Central memory CD8-positive, alpha-beta T cell (primary cell): ENCODE measurements at regions not wholly inside any gene's neighbourhood (a gene's known extent, or its start where the extent isn't known, plus 50 kb on each side); places are given as distances from the start of the nearest gene placed in this dataset.

Experiments used
- ATAC-seq: fragments of 150-1000 bp; cut with Tn5 transposase; replicated peaks from 2 replicates; pipeline ENCODE4 v1.10.0; 2022; ENCODE audit warnings: mild to moderate bottlenecking, moderate FRiP score, moderate number of reproducible peaks; ENCODE audit not compliant: poor library complexity, severe bottlenecking; ENCODE audit errors: extremely low read depth
- DNase-seq, 2 donors: peaks; one replicate each; pipeline ENCODE4 v3.0.0; 2021; ENCODE audit warnings: low spot score in 2 of 2
- H3K27ac Mint-ChIP-seq: one replicate; pipeline ENCODE4 v1.8.0; 2022; ENCODE audit warnings: low read depth, mild to moderate bottlenecking, moderate library complexity, mixed read lengths
- H3K27me3 Mint-ChIP-seq: one replicate; pipeline ENCODE4 v1.8.0; 2022; ENCODE audit warnings: mixed read lengths
- H3K36me3 Mint-ChIP-seq: one replicate; pipeline ENCODE4 v1.8.0; 2022; ENCODE audit warnings: mild to moderate bottlenecking, moderate library complexity, mixed read lengths; ENCODE audit not compliant: insufficient read depth
- H3K4me1 Mint-ChIP-seq: one replicate; pipeline ENCODE4 v1.8.0; 2022; ENCODE audit warnings: mixed read lengths
- H3K4me3 Mint-ChIP-seq: one replicate; pipeline ENCODE4 v1.8.0; 2022; ENCODE audit warnings: mild to moderate bottlenecking, moderate library complexity, mixed read lengths
- H3K9me3 Mint-ChIP-seq: one replicate; pipeline ENCODE4 v1.8.0; 2022; ENCODE audit warnings: mixed read lengths

DNA sequence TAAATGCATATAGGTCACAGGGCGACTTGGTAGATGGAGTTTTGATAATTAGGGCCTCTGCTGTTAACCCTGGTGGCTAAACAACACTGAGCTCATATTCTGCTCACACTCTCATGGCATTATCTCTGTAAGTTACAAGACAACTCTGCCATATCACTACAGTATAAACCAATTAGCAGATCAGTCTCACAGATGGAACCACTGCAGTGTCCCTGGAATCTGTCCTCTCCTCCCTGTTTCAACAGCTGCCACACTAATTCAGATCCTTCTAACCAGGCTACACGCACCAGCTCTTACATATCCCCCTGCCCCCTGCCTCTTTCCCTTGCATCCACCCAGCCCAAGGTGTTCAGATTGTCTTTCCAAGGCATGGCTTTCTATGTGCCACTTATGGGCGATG is 161.0 kb upstream of the RMST start:
- Mint-ChIP-seq H3K36me3 (no peaks in the 10 kb centered on the region), H3K9me3 (no peaks in the 10 kb centered on the region), H3K27me3 (peaks cover 44% of the 10 kb centered on the region), H3K4me3 (no peak overlapping the region), H3K27ac (no peak overlapping the region), H3K4me1 (no peaks in the 10 kb centered on the region)
- ATAC-seq: no peak
- no peak for DNase-seq

DNA sequence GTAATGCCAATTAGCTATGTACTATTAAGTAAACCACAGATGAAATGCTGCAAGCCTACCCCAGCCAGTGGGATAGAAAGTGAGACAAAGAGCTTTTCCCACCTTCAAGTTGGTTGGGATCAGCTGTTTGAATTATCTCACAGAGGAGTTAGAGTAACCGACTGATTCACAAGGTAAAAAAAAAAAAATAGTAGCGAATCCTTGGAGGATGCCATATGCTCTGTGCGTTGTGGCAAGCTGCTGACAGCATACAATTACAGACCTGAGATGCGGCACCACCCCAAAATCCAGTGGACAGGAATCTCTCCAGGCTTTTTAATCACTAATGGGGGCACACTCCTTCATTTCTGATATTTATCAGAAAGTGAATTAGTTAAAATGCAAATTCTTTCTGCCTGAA is 157.0 kb upstream of the RMST start:
- Mint-ChIP-seq H3K27ac (no peak overlapping the region), H3K9me3 (no peaks in the 10 kb centered on the region)

GRCh38 chr12:97306147-97306546 is 156.5 kb upstream of the RMST start:
- H3K27ac Mint-ChIP-seq: no peak overlapping the region
- no peaks in the 10 kb centered on the region for H3K9me3 Mint-ChIP-seq
- no peak for DNase-seq
- no peaks in the 10 kb centered on the region for H3K36me3 Mint-ChIP-seq
- ATAC-seq: no peak
- H3K4me3 Mint-ChIP-seq: no peak overlapping the region
- H3K27me3 Mint-ChIP-seq: peaks cover 23% of the 10 kb centered on the region
- no peaks in the 10 kb centered on the region for H3K4me1 Mint-ChIP-seq

More for the DNA sequence above, 157.0 kb upstream of the RMST start:
- Mint-ChIP-seq H3K4me3 (no peak overlapping the region), H3K36me3 (no peaks in the 10 kb centered on the region), H3K4me1 (no peaks in the 10 kb centered on the region), H3K27me3 (peaks cover 22% of the 10 kb centered on the region)
- no peak for ATAC-seq
- no peak for DNase-seq

- DNase-seq (no peak), ATAC-seq (no peak)
- Mint-ChIP-seq H3K4me3 (no peak overlapping the region), H3K4me1 (no peaks in the 10 kb centered on the region), H3K27me3 (peaks cover 16% of the 10 kb centered on the region), H3K36me3 (no peaks in the 10 kb centered on the region), H3K27ac (no peak overlapping the region), H3K9me3 (no peaks in the 10 kb centered on the region)
Measured at GRCh38 chr12:97308576-97309198, 153.9 kb upstream of the RMST start.

- H3K9me3 Mint-ChIP-seq: no peaks in the 10 kb centered on the region
- no peak for DNase-seq
- H3K4me3 Mint-ChIP-seq: no peak overlapping the region
- H3K4me1 Mint-ChIP-seq: no peaks in the 10 kb centered on the region
- no peak for ATAC-seq
- H3K36me3 Mint-ChIP-seq: no peaks in the 10 kb centered on the region
- H3K27ac Mint-ChIP-seq: no peak overlapping the region
- peaks cover 28% of the 10 kb centered on the region for H3K27me3 Mint-ChIP-seq
Measured at GRCh38 chr12:97309921-97310320, 152.7 kb upstream of the RMST start.

- no peaks in the 10 kb centered on the region for H3K9me3 Mint-ChIP-seq
- peaks cover 47% of the 10 kb centered on the region for H3K27me3 Mint-ChIP-seq
- ATAC-seq: no peak
- DNase-seq: no peak
- no peak overlapping the region for H3K27ac Mint-ChIP-seq
- no peaks in the 10 kb centered on the region for H3K36me3 Mint-ChIP-seq
- H3K4me3 Mint-ChIP-seq: no peak overlapping the region
- H3K4me1 Mint-ChIP-seq: no peaks in the 10 kb centered on the region
Measured at GRCh38 chr12:97312570-97313135, 150.0 kb upstream of the RMST start.

- no peaks in the 10 kb centered on the region for H3K4me1 Mint-ChIP-seq
- ATAC-seq (no peak), DNase-seq (no peak)
- peaks cover 47% of the 10 kb centered on the region for H3K27me3 Mint-ChIP-seq
- no peaks in the 10 kb centered on the region for H3K36me3 Mint-ChIP-seq
- no peaks in the 10 kb centered on the region for H3K9me3 Mint-ChIP-seq
- H3K4me3 Mint-ChIP-seq: no peak overlapping the region
- H3K27ac Mint-ChIP-seq: no peak overlapping the region
Measured at GRCh38 chr12:97313471-97314190, 149.0 kb upstream of the RMST start.

- peaks cover 43% of the 10 kb centered on the region for H3K27me3 Mint-ChIP-seq
- H3K27ac Mint-ChIP-seq: no peak overlapping the region
- no peak for DNase-seq
Measured at GRCh38 chr12:97316321-97316720, 146.3 kb upstream of the RMST start.

GRCh38 chr12:97321621-97322020 is 141.0 kb upstream of the RMST start:
- H3K4me1 Mint-ChIP-seq: no peaks in the 10 kb centered on the region
- peaks cover 36% of the 10 kb centered on the region for H3K27me3 Mint-ChIP-seq
- H3K9me3 Mint-ChIP-seq: no peaks in the 10 kb centered on the region
- no peak for DNase-seq
- H3K4me3 Mint-ChIP-seq: no peak overlapping the region
- H3K36me3 Mint-ChIP-seq: no peaks in the 10 kb centered on the region
- ATAC-seq: no peak
- H3K27ac Mint-ChIP-seq: no peak overlapping the region

More at GRCh38 chr12:97316321-97316720, 146.3 kb upstream of the RMST start:
- Mint-ChIP-seq H3K4me3 (no peak overlapping the region), H3K9me3 (no peaks in the 10 kb centered on the region), H3K4me1 (no peaks in the 10 kb centered on the region), H3K36me3 (no peaks in the 10 kb centered on the region)
- no peak for ATAC-seq

- Mint-ChIP-seq H3K27ac (no peak overlapping the region), H3K27me3 (peaks cover 36% of the 10 kb centered on the region)
- DNase-seq: no peak
Measured at GRCh38 chr12:97322388-97322787, 140.2 kb upstream of the RMST start.

DNA sequence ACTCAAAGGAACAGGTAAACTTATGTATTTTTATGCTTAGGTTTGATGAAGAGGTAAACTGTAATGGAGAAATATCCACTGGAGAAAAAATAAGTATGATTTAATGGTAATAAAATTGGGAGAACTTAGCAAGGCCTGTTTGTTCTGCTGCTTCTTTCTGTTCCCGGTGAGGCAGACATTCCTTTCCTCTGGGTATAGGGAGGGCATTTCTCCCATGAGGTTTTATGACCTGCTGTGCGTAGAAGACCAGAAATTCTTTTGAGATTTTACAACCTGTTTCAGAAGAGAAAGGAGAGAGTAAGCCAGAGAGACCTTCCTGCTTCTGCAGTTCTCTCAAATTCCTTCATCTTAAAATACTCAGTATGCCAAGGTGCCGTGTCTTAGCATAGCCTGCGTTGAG is 139.4 kb upstream of the RMST start:
- Mint-ChIP-seq H3K27ac (no peak overlapping the region), H3K4me1 (no peaks in the 10 kb centered on the region), H3K4me3 (no peak overlapping the region), H3K27me3 (peaks cover 40% of the 10 kb centered on the region), H3K9me3 (no peaks in the 10 kb centered on the region), H3K36me3 (no peaks in the 10 kb centered on the region)
- ATAC-seq (no peak), DNase-seq (no peak)

More at GRCh38 chr12:97322388-97322787, 140.2 kb upstream of the RMST start:
- Mint-ChIP-seq H3K4me1 (no peaks in the 10 kb centered on the region), H3K36me3 (no peaks in the 10 kb centered on the region), H3K4me3 (no peak overlapping the region), H3K9me3 (no peaks in the 10 kb centered on the region)
- no peak for ATAC-seq

- H3K9me3 Mint-ChIP-seq: no peaks in the 10 kb centered on the region
- no peak for DNase-seq
- peaks cover 52% of the 10 kb centered on the region for H3K27me3 Mint-ChIP-seq
- no peak overlapping the region for H3K4me3 Mint-ChIP-seq
- no peak for ATAC-seq
- no peaks in the 10 kb centered on the region for H3K36me3 Mint-ChIP-seq
- no peaks in the 10 kb centered on the region for H3K4me1 Mint-ChIP-seq
- no peak overlapping the region for H3K27ac Mint-ChIP-seq
Measured at GRCh38 chr12:97324471-97324870, 138.1 kb upstream of the RMST start.

GRCh38 chr12:97335115-97335514 is 127.5 kb upstream of the RMST start:
- H3K4me1 Mint-ChIP-seq: no peaks in the 10 kb centered on the region
- no peak overlapping the region for H3K4me3 Mint-ChIP-seq
- no peaks in the 10 kb centered on the region for H3K9me3 Mint-ChIP-seq
- H3K36me3 Mint-ChIP-seq: no peaks in the 10 kb centered on the region
- no peak for ATAC-seq
- H3K27ac Mint-ChIP-seq: no peak overlapping the region
- DNase-seq: no peak
- H3K27me3 Mint-ChIP-seq: peaks cover 37% of the 10 kb centered on the region
